Testis (tissue), 2 donors: ENCODE measurements at regions not wholly inside any gene's neighbourhood (a gene's known extent, or its start where the extent isn't known, plus 50 kb on each side); places are given as distances from the start of the nearest gene placed in this dataset.

Experiments used
- DNase-seq: peaks from one replicate; pipeline ENCODE4 v3.0.0-alpha.2; 2019
- H3K27ac ChIP-seq, 2 donors: fragments of 200-600 bp; sonication (generic); one replicate each; pipeline ENCODE4 v1.5.1; 2019
- H3K27me3 ChIP-seq: fragments of 200-600 bp; sonication (generic); one replicate; pipeline ENCODE4 v1.5.1; 2019
- H3K36me3 ChIP-seq: fragments of 200-600 bp; sonication (generic); one replicate; pipeline ENCODE4 v1.5.1; 2017; ENCODE audit warnings: low read depth; ENCODE audit errors: missing control alignments
- H3K4me1 ChIP-seq: fragments of 200-600 bp; sonication (generic); one replicate; pipeline ENCODE4 v1.5.1; 2019
- H3K4me3 ChIP-seq, 2 donors: fragments of 200-600 bp; sonication (generic); one replicate each; pipeline ENCODE4 v1.5.1; 2017 to 2019
- H3K9me3 ChIP-seq: fragments of 200-600 bp; sonication (generic); one replicate; pipeline ENCODE4 v1.5.1; 2017
- CTCF ChIP-seq, 3 experiments: fragments of 450-650 bp in 2 of 3; fragments of 200-600 bp in 1 of 3; sonication (generic) in 1 of 3; IDR thresholded peaks; one replicate each; pipeline ENCODE4 v1.5.1; 2016 to 2019; ENCODE audit warnings: antibody characterized with exemption in 3 of 3, mild to moderate bottlenecking in 2 of 3, moderate library complexity in 1 of 3
- POLR2A ChIP-seq: fragments of 450-650 bp; IDR thresholded peaks from one replicate; pipeline ENCODE4 v1.6.1; 2017; ENCODE audit warnings: antibody characterized with exemption, mild to moderate bottlenecking, moderate library complexity
- WGBS, 2 donors: methylation state at CpG; one replicate each; pipeline ENCODE4 v1.1.5; 2018; 5-methylcytosine and 5-hydroxymethylcytosine counted together
- intact Hi-C: fragments of 100-400 bp; cut with DNase I; formaldehyde crosslinking; loops from one replicate; pipeline ENCODE4 v1.15.1; 2023; ENCODE audit warnings: low total_unique reads

GRCh38 chr10:52864201-52865106, 91.9 kb upstream of the MBL2 start:
- peaks cover 8% of the 10 kb centered on the region for H3K4me1 ChIP-seq
- peak; percentile 68 for DNase-seq
- no peaks in the 10 kb centered on the region for H3K36me3 ChIP-seq
- intact Hi-C loops = no loop called here
- TF ChIP-seq CTCF (IDR thresholded peaks at IDR 0.05) (no peak), POLR2A (no peak)
- H3K27me3 ChIP-seq = no peaks in the 10 kb centered on the region
- H3K27ac ChIP-seq = no peak overlapping the region
- WGBS, 2 donors = 28 to 48% methylated on average over 6 to 10 of the region's 10 CpGs
- no peak overlapping the region for H3K4me3 ChIP-seq
- no peaks in the 10 kb centered on the region for H3K9me3 ChIP-seq

GRCh38 chr10:52858722-52859121, 86.1 kb upstream of the MBL2 start:
- H3K9me3 ChIP-seq = no peaks in the 10 kb centered on the region
- no peaks in the 10 kb centered on the region for H3K4me1 ChIP-seq
- 79 to 81% methylated on average over 2 of the region's 2 CpGs for WGBS, 2 donors
- TF ChIP-seq CTCF (IDR thresholded peaks at IDR 0.05) = no peak
- TF ChIP-seq POLR2A = no peak
- H3K36me3 ChIP-seq = no peaks in the 10 kb centered on the region
- no peak overlapping the region for H3K4me3 ChIP-seq
- H3K27ac ChIP-seq = no peak overlapping the region
- intact Hi-C loops = no loop called here
- H3K27me3 ChIP-seq = no peaks in the 10 kb centered on the region
- DNase-seq = no peak

GRCh38 chr10:52855546-52856325, 83.2 kb upstream of the MBL2 start:
- Histone ChIP-seq H3K4me3 (no peak overlapping the region), H3K27me3 (no peaks in the 10 kb centered on the region), H3K36me3 (no peaks in the 10 kb centered on the region), H3K9me3 (no peaks in the 10 kb centered on the region), H3K4me1 (no peaks in the 10 kb centered on the region), H3K27ac (no peak overlapping the region)
- intact Hi-C loops = no loop called here
- 80 to 88% methylated on average over 1 of the region's 1 CpG for WGBS, 2 donors
- TF ChIP-seq POLR2A (no peak), CTCF (IDR thresholded peaks at IDR 0.05) (no peak)
- DNase-seq = no peak

- Histone ChIP-seq H3K4me1 (no peaks in the 10 kb centered on the region), H3K36me3 (no peaks in the 10 kb centered on the region), H3K9me3 (no peaks in the 10 kb centered on the region), H3K4me3 (no peak overlapping the region), H3K27me3 (no peaks in the 10 kb centered on the region), H3K27ac (no peak overlapping the region)
- 84 to 88% methylated on average over 4 of the region's 4 CpGs for WGBS, 2 donors
- TF ChIP-seq POLR2A = no peak
- no peak for TF ChIP-seq CTCF (IDR thresholded peaks at IDR 0.05)
- no peak for DNase-seq
- intact Hi-C loops = no loop called here
Measured at GRCh38 chr10:52853704-52854103, 81.1 kb upstream of the MBL2 start.
